OCI-LY7 (cell line): ENCODE measurements at regions not wholly inside any gene's neighbourhood (a gene's known extent, or its start where the extent isn't known, plus 50 kb on each side); places are given as distances from the start of the nearest gene placed in this dataset.

Source experiments
- EZH2phosphoT487 ChIP-seq: fragments of 200-600 bp; sonication (generic); IDR thresholded peaks from 2 replicates; pipeline ENCODE4 v1.6.1; 2018; ENCODE audit warnings: low read depth, borderline replicate concordance, mild to moderate bottlenecking, mixed run types, antibody characterized with exemption, low read length, moderate library complexity, mixed read lengths
- TF ChIP-seq, protein P1 (sequence below): fragments of 200-600 bp; sonication (generic); conservative IDR thresholded peaks from 2 replicates; pipeline ENCODE4 v1.5.1; 2014; ENCODE audit warnings: mild to moderate bottlenecking, antibody characterized with exemption, low read length, moderate library complexity, mixed read lengths

DNA sequence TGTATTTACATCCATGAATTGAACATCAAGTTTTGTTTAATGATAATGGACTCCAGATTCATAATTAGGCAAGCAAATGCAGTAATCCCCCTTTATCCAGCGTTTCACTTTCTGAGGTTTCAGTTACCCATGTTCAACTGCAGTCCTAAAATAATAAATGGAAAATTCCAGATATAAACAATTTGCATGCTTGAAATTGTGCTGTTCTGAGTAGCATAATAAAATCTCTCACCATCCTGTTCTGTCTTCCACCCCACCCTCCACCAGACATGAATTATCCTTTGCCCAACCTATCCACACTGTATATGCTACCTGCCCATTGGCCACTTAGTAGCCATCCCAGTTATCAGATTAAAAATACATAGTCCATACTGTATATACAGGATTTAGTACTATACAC, 224.5 kb upstream of the CHAC2 start:
- TF ChIP-seq, protein P1, sequence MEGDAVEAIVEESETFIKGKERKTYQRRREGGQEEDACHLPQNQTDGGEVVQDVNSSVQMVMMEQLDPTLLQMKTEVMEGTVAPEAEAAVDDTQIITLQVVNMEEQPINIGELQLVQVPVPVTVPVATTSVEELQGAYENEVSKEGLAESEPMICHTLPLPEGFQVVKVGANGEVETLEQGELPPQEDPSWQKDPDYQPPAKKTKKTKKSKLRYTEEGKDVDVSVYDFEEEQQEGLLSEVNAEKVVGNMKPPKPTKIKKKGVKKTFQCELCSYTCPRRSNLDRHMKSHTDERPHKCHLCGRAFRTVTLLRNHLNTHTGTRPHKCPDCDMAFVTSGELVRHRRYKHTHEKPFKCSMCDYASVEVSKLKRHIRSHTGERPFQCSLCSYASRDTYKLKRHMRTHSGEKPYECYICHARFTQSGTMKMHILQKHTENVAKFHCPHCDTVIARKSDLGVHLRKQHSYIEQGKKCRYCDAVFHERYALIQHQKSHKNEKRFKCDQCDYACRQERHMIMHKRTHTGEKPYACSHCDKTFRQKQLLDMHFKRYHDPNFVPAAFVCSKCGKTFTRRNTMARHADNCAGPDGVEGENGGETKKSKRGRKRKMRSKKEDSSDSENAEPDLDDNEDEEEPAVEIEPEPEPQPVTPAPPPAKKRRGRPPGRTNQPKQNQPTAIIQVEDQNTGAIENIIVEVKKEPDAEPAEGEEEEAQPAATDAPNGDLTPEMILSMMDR: no peak
- TF ChIP-seq EZH2phosphoT487: no peak
